AG04449 (cell line): ENCODE measurements at regions not wholly inside any gene's neighbourhood (a gene's known extent, or its start where the extent isn't known, plus 50 kb on each side); places are given as distances from the start of the nearest gene placed in this dataset.

ENCODE experiments used
- CTCF ChIA-PET: fragments of 350-600 bp; formaldehyde crosslinking; extraction: SDS; loops from one replicate; lab custom pipeline; 2021; ENCODE audit warnings: antibody characterized with exemption; lab: Yijun Ruan, JAX
- POLR2A ChIA-PET: fragments of 400-600, 350-600 bp; formaldehyde crosslinking; extraction: SDS; loops from one replicate; lab custom pipeline; 2020; ENCODE audit warnings: antibody characterized with exemption, inconsistent platforms; lab: Yijun Ruan, JAX
- DNase-seq: peaks from one replicate; pipeline ENCODE4 v3.0.0-alpha.2; 2010; ENCODE audit warnings: low read depth, low spot score
- H3K4me3 ChIP-seq: 2 replicates; pipeline ENCODE4 v1.5.1; 2011; ENCODE audit warnings: low read depth, mild to moderate bottlenecking, control low read depth, low read length
- CTCF ChIP-seq: IDR thresholded peaks from one replicate; pipeline ENCODE4 v1.5.1; 2011; ENCODE audit warnings: mild to moderate bottlenecking, moderate library complexity, low read length, control low read depth, inconsistent platforms; ENCODE audit not compliant: insufficient read depth; ENCODE audit errors: missing control alignments

GRCh38 chr5:121711416-121711815 lies 140.3 kb upstream of the FTMT start:
- CTCF ChIA-PET, result no interaction called here

GRCh38 chr5:121719255-121719654 lies 132.4 kb upstream of the FTMT start:
- POLR2A ChIA-PET, result no interaction called here
- CTCF ChIA-PET, result no interaction called here

More at GRCh38 chr5:121711416-121711815, 140.3 kb upstream of the FTMT start:
- no peak overlapping the region for H3K4me3 ChIP-seq
- TF ChIP-seq CTCF, result no peak
- no peak for DNase-seq
- POLR2A ChIA-PET, result no interaction called here

GRCh38 chr5:121725450-121725849 lies 126.2 kb upstream of the FTMT start:
- ChIA-PET CTCF (no interaction called here), POLR2A (no interaction called here)
- H3K4me3 ChIP-seq, result no peak overlapping the region
- no peak for TF ChIP-seq CTCF
- DNase-seq, result no peak

More at GRCh38 chr5:121719255-121719654, 132.4 kb upstream of the FTMT start:
- TF ChIP-seq CTCF, result no peak
- no peak for DNase-seq
- H3K4me3 ChIP-seq, result no peak overlapping the region

- ChIA-PET CTCF (no interaction called here), POLR2A (no interaction called here)
- no peak overlapping the region for H3K4me3 ChIP-seq
- no peak for TF ChIP-seq CTCF
- DNase-seq, result no peak
These were observed 124.7 kb upstream of the FTMT start for GRCh38 chr5:121726991-121727390.

GRCh38 chr5:121731377-121731776 lies 120.3 kb upstream of the FTMT start:
- no peak for DNase-seq
- no peak for TF ChIP-seq CTCF
- H3K4me3 ChIP-seq, result no peak overlapping the region
- ChIA-PET POLR2A (no interaction called here), CTCF (no interaction called here)

GRCh38 chr5:121735618-121736017 lies 116.1 kb upstream of the FTMT start:
- no peak for DNase-seq
- no peak overlapping the region for H3K4me3 ChIP-seq
- CTCF ChIA-PET, result no interaction called here
- TF ChIP-seq CTCF, result no peak
- POLR2A ChIA-PET, result no interaction called here
